CD4-positive, alpha-beta T cell treated with Interferon gamma for 1 hour (primary cell): ENCODE measurements at regions not wholly inside any gene's neighbourhood (a gene's known extent, or its start where the extent isn't known, plus 50 kb on each side); places are given as distances from the start of the nearest gene placed in this dataset.
"Not testable (repeated sequence)": the region's sequence is repeated elsewhere in the genome, so short reads cannot be mapped to it uniquely, and the experiment has no call there.

Experiments used
- DNase-seq: peaks from one replicate; pipeline ENCODE4 v3.0.0-alpha.2; 2020

DNA sequence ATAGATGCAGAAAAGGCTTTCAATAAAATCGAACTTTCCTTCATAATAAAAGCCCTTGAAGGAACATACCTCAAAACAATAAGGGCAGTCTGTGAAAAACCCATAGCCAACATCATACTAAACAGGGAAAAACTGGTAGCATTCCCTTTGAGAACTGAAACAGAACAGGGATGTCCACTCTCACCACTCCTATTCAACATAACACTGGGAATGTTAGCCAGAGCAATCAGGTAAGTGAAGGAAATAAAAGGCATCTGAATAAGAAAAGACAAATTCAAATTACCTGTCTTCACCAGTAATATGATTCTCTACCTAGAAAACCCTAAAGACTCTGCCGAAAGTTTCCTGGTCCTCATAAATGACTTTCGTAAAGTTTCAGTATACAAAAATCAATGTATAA, 861.0 kb upstream of the VRK2 start:
- no peak for DNase-seq

DNA sequence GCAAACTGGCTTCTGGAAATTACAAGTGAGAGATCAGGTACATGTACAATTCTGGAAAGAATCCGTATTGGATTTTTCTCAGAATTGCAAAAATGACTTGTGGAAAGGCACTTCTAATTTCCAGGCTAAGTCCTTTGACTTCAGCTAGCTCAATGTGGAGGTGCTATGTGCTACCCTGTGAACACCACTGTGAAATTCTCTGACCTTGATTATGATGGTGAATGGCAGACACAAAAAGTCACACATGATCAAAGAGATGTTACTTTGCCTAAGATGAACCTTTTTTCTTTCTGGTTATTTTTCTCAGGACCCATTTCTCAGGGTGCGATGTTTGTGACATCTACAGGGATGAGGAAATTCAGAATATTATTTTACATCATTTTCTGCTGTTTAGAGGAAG, 856.6 kb upstream of the VRK2 start:
- DNase-seq, result no peak

DNA sequence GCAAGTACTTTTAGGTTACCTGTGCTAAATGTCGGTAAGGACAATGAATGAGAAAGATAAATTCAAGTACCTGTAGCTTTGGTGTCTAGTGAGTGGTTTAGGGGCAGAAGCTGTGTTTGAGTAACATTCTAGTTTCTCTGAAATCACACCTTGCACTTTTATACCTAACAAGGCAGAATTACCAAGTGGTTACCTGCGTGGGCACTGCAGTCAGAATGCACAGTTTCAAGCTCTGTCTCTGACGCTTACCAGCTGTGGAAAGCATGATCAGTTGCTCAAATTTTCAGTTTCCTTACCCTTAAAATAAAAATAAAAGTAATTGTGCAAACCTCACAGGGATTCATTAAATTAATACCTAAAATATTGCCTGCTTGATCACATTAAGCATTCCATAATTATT, 846.9 kb upstream of the VRK2 start:
- no peak for DNase-seq

DNA sequence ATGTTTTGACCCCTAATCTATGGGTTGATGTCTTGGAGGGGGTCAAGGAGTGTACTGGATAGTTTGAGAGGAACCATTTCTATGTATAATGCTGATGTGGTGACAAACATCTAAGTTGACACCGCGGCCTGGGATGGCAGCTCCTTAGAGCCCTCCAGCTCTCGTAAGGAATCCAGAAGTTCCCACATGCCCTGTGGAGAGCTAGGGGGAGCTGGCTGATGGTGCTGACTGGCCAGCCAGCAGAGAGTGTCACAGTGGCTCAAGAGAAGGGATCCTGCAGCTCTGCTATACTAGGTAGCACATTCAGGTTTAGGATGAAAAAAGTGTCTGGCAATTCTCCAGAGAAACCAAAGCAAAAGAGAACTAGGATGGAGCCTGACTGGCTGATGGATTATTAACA, 842.2 kb upstream of the VRK2 start:
- no peak for DNase-seq

DNA sequence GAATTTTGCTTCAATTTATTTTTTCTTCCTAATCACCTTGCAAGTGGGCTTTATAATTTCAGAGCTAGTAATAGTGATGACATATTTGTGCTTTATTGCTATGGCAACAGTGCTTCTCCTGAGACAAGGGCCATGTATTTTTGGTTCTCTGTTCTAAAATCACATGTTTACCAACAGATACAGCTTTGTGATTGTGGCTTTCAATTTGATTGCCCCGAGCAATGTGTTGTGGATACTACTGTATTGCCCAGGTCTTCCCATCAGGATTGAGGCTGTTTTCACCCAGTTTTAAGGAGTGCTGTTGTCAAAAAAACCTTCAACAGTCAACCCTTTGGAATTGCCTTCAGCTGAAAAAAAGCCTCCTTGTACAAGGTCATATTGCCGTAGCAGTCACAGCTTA, 841.4 kb upstream of the VRK2 start:
- DNase-seq, result no peak

DNA sequence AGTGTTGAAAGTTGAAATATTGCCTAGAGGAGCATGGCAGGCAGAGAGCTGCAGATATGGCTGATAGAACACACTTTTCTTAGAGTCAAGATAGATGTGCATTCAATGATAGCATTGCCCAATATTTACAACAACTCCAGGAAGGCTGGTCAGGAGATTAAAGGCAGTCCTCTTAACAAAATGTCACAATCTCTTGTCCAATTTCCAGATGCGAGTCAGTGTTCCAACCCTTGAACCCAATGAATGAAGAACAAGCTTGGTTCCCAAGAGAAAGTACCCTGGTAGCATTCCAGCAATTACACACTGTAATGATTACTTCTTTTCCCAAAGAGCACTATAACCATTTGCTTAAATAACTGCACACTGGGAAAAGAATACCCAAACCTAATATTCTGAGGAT, 839.4 kb upstream of the VRK2 start:
- no peak for DNase-seq

DNA sequence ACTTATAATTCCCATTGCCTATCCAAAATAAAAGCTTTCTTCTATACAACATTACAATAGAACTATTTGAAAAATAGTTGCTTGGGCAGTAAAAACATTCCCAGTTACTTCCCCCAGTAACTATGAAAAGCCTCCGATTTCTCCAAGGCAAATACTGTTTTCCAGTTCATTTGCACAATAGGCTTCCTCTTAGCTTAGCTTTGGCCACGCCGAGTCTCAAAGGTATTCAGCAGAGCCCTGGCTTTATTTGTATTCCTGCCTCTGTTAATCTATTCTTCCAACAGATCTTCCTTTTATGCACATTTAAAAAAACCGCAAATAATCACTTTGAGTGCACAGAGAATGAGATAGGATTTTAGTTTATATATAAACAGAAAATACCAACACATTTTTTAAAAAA, 836.8 kb upstream of the VRK2 start:
- DNase-seq, result no peak

DNA sequence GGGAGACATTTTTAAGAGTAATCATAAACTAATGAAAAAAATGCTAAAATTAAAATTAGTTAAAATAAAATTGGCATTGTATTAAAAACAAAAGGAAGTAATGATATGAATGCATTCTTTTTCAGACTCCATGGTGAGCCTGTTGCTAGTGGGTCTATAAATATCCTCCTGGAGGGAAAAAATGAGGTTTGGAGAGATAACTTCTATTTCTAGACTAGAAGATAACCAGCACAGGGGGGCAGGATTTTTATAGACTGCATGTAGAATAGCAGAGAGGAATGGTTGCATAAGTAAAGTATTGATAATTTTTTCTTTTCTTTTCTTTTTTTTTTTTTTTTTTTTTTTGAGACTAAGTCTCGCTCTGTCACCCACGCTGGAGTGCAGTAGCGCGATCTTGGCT, 835.8 kb upstream of the VRK2 start:
- DNase-seq, result no peak

DNA sequence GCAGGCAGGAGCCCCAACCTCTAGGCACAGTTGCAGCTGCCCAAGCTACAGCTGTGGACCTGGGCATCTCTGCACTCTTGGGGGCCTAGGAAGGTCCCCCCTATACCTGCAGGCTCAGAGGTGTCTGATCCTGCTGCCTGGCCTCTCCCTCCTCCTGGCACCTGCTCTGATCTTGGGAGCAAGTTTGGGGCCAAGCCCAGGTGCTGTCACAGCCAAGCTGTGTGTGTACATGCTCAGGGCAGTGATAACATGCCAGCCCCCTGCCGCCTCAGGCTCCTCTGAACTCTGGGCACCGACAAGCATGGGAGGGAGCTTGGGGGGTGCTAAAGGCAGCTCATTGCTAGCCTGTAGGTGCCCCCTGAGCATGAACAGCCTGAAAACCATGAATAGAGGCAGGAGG, 829.6 kb upstream of the VRK2 start:
- DNase-seq, result no peak

DNA sequence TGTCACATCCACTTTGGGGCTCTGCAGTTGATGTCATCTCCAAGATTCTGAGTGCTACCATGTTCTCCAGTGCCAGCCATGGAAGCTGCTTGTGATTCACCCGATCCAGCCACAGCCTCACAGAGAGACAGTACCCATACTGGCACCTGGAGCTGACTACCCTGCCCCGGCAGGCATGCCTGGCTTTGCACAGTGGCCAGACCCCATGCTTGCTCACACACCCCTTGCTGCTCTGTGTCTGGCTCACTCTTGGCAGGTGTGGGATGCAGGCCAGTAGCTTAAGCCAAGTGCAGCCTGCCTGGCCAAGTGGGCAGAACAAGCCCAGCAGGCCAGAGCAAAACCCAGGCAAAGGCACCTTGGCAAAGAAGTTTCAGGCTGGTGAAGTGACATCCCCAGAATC, 828.4 kb upstream of the VRK2 start:
- no peak for DNase-seq

DNA sequence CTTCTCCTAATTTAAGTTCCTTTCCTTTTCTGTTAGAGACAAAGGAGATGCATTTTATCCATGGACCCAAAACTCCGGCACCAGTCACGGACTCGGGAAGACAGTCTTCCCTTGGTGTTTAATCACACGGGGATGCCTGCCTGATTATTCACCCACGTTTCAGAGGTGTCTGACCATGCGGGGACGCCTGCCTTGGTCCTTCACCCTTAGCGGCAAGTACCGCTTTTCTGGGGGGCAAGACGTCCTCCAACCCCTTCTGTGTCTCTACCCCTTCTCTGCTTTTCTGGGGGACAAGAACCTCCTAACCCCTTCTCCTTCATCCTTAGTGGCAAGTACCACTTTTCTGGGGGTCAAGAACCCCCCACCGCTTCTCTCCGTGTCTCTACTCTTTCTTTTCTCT, 816.9 kb upstream of the VRK2 start:
- not testable (repeated sequence) for DNase-seq

DNA sequence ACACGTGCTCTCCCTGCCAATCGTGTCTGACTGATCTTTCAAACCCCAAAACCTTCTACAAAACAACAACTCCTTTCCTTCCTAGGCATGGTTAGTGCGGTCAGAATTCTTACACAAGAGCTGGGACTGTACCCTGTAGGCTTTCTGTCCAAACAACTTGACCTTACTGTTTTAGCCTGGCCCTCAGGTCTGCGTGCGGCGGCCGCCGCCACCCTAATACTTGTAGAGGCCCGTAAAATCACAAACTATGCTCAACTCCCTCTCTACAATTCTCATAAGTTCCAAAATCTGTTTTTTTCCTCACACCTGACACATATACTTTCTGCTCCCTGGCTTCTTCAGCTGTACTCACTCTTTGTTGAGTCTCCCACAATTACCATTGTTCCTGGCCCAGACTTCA, 814.3 kb upstream of the VRK2 start:
- DNase-seq, result not testable (repeated sequence)

DNA sequence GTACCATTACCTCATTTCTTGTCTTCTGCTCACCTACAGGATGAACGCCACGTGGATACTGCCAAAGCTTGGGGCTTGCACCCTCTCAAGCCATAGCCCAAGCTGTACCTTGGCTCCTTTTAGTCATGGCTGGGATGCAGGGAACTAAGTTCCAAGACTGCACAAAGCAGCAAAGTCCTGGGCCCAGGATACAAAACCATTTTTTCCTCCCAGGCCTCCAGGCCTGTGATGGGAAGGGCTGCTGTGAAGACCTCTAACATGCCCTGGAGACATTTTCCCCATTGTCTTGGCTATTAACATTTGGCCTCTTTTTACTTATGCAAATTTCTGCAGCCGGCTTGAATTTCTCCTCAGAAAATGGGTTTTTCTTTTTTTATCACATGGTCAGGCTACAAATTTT, 795.1 kb upstream of the VRK2 start:
- DNase-seq, result not testable (repeated sequence)

DNA sequence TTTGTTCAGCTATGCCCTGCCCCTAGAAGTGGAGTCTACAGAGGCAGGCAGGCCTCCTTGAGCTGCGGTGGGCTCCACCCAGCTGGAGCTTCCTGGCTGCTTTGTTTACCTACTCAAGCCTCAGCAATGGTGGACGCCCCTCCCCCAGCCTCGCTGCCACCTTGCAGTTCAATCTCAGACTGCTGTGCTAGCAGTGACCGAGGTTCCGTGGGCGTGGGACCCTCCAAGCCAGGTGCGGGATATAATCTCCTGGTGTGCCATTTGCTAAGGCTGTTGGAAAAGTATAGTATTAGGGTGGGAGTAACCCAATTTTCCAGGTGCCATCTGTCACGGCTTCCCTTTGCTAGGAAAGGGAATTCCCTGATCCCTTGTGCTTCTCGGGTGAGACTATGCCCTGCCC, 770.2 kb upstream of the VRK2 start:
- not testable (repeated sequence) for DNase-seq

DNA sequence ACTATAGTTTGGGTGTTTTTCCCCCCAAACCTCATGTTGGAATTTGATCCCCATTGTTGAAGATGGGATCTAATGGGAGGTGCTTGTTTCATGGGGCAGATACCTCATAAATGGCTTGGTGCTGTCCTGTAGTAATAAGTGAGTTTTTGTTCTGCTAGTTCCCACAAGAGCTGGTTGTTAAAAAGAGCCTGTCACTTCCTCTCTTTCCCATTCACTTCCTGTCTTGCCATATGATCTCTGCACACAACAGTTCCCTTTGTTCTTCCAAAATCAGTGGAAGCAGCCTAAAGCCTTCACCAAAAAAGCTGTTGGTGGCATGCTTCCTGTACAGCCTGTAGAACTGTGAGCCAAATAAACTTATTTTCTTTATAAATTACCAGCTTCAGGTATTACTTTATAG, 768.2 kb upstream of the VRK2 start:
- DNase-seq, result no peak

DNA sequence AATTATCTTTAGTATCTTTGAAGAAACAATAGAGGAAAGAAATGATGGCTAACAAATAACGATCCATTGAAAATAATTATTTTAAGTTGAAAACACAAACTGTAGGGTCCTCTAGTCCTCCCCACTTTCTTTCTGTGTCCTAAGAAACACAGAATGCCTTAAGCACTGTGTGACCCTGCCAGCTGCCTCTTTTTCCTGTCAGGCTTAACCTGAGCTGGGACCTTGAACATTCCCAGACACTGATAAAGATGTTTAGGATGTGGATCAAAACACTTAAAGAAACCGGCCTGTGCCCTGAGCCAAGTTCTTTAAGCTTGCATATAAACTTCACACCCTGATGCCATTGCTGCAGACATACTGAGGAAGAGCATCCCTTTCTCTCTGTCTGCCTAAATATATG, 755.4 kb upstream of the VRK2 start:
- DNase-seq, result no peak

DNA sequence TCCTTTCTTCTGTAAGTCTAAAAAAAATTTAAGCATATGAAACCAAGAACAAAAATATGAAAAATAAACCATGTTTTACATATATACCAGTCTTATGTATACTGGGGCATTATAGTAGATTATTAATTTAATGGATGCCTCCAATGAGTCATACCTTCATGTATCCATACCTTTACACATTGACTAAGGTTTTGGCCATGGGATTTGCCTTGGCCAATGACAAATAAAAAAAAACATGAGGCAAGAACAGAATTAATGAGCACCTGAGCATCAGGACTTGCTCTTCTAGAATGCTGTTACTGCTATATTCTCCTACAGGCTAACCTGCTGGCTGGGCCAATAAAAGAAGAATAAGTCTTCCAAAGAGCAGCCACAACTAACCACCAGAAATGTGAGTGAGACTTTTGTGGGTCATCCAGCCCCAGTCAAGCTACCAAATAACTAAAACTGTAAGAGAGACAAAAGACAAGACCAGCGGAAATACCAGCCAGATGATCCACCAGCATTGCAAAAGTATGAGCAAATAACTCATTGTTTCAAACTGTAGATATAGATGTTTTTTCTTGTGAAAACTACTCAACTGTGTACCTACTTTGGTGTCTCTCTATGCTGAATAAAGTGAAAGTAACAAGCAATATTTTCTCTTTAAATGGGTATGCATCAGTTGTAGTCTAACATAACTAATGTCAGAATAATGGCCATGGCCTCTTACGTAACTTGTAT, 749.6 kb upstream of the VRK2 start:
- no peak for DNase-seq

DNA sequence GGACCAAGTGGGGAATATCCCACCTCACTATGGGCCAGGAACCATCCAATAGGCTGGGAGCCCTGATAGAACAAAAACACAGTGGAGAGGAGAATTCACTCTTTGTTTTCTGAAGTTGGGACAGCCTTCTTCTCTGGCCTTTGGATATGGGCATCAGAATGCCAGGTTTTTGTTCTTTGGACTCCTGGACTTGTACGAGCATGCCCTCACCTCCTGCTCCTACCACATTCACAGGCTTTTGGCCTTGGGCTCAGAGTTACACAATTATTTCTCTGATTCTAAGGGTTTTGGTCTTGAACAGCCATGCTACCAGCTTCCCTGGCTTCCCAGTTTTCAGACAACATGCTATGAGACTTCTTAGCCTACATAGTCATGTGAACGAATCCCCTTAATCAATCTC, 732.9 kb upstream of the VRK2 start:
- DNase-seq, result no peak

DNA sequence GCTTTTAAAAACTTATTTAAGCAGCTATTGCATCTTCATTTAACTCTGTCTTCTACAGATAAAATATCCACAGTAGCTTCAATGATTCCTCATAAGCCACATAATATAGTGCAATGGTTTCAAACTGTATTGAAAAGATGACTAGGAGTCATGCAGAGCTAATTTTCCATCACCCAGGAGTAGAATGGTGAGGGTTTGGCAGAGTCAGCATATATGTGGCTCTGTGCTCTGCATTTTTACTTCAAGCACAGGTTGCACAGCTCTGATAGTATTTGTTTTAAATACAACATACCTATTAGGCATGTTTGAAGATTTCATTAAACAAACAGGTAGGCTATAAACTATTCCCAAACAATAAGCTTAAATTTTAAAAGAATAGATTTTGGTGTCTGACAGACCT, 731.9 kb upstream of the VRK2 start:
- no peak for DNase-seq

DNA sequence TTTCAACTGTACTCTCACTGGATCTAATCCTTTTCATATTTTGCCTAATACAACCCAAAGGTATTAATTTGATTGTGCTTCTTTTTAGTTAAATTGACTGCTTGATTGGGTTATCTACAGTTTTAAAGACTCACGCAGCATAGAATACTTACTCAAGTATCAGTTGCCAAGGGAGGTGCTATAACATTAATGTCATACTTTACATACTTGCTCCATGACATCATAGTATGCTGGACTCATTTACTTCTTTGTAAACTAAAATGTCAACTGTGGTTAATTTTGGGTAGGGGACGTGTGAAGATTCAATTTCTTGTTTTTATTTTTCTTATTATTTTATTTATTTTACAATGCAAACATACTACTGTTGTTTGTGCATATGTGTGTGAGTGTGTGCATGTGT, 716.2 kb upstream of the VRK2 start:
- no peak for DNase-seq

DNA sequence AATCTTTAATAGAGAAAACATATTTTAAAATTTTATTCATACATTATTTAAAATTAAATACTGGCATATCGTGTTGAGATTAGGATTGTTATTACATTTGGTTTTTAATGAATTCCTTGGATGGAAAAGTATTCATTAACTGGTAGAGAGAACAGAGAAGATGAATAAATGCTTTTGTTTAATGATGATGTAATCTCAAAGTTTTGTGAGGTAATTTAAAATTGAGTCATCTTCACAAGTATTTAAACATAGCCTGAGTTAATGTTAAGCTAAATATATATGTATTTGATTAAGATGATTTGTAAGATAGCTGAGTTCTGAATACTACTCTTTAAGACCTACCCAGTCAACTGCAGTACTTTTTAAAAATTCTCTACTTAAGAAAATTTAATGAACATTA, 713.4 kb upstream of the VRK2 start:
- no peak for DNase-seq

DNA sequence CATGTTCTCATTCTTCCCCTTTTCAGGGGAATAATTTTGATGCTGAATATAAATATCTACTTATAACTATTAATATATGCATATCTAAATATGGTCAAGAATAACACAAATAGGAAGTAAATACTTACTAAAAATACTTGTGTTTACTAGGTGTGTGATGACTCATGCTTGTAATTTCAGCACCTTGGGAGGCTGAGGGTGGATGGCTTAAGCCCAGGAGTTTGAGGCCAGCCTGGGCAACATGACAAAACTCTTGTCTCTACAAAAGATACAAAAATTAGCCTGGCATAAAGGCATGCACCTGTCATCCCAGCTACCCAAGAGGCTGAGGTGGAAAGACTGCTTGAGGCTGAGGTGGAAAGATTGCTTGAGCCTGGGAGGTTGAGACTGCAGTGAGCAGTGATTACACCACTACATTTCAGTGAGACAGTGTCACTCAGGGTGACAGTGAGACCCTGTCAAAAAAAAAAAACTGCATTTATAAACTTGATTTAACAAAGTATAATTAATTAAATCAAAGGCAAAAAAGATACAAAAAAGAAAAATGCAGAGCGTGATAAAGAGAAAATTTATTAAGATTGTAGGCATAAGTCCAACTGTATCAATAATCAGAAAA, 703.1 kb upstream of the VRK2 start:
- no peak for DNase-seq

DNA sequence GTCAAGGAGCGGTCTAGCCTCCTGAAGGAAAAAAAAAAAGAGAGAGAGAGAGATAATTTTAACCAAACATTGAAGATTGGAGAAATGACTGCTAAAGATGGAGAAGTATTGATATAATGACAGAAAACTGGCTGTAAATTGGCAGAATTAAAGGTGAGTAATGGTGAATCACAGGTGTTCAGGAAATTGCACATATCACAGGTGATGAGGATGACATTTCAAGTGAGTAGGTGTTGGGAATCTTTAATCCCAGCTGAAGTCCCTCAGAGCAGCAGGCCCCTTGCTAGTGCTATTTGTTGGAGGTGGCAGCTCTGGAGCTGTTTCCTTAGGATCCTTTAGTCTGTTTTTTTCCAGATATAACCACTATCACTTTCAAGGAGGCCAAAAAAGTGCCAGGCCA, 678.4 kb upstream of the VRK2 start:
- DNase-seq, result no peak

DNA sequence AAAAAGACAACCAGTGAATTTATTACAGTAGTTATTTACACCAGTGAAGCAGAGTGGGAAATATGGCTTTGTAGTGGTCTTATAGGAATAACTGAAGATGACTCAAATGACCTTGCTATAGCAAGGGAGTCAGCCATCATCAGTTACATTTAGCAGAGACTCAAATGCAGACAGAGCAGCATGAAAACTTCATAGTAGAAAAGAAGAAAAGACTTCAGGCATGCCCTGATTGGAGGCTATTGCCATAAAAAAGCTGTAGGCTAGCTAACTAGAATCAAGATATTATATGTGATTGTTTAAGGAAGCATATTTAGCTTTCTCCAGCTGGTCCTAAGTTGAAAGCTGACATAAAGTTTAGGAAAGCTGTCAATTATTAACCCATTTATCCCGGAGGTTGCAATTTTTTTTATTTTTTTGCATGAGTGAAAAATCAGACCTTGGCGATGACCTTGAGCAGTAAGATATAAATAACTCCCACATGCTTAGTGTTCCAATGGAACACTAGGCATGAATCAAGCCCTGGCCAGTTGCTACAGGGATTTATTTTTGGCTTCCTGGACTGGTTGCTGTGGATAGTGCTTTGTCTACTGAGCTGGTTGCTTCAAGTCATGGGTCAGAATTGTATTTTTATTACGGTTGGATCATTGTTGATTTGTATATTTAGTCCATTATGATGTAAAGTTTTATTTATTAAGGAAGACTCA, 675.6 kb upstream of the VRK2 start:
- DNase-seq, result no peak
